ENCODE measurements at regions not wholly inside any gene's neighbourhood (a gene's known extent, or its start where the extent isn't known, plus 50 kb on each side); places are given as distances from the start of the nearest gene placed in this dataset.

DNA sequence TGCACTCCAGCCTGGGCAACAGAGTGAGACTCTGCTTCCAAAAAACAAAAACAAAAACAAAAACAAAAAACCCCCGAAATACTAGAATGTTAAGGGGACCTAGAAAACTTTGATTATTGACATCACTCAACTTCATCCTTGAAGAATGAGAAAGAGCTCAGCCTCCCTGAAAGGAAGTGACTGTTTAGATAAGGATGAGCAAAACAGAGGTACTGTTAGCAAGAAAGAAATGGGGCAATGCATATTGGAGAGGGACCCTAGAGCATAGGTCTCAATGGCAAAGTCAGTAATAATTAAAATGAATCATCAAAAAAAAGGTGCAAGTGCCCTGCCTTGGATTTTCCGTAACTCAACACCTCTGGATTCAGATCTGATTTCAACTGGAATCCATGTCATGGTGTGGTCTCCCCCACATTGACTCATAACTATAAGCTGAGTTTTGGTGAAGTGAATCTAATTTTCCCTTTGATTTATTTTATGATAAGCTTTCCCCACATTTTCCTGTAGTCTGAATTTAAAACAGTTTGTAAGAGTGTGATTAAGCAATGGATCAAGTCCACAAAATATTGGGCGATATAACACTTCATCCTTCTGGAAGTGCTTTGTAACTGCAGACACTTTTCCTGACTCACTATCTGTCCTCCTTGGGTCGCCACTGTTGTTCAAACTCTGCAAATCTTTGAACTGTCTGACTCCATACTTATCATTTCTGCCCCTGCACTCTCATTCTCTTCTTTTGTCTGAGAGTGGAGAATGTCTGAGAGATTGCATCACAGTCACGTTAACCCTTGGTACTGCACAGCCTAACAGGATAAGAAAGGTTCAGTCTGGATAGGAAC, 224.8 kb upstream of the LYZL1 start:
- H3K9me3 Mint-ChIP-seq = peaks cover 0 to 2% of the 10 kb centered on the region in 2 donors
- no peak for DNase-seq (ENCODE audit: low spot score in 2 of 2)
- H3K27ac Mint-ChIP-seq = no peak overlapping the region
- no peak for ATAC-seq
- H3K36me3 Mint-ChIP-seq = no peaks in the 10 kb centered on the region

DNA sequence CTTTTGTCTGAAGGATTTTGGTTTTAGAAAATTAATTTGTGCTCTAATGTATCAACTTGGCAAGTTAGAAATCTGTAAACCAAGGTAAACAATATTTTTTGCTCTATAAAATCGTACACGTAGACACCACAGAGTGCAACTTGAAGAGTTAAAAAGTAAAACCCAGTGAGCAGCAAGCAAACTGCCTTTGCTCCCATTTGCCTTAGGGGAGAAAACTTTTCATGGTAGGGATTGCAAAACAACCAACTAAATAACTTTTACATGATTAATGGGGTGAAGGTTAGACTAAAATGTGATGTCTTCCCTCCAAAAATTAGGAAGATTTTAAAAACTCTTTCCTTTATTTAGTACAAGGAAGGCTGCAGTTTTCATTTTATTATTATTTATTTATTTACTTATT, 224.2 kb upstream of the LYZL1 start:
- ATAC-seq (no peak), DNase-seq (ENCODE audit: low spot score in 2 of 2) (no peak)
- H3K36me3 Mint-ChIP-seq = no peaks in the 10 kb centered on the region
- no peak overlapping the region for H3K27ac Mint-ChIP-seq
- peaks cover 0 to 2% of the 10 kb centered on the region in 2 donors for H3K9me3 Mint-ChIP-seq

GRCh38 chr10:29067161-29067560, 221.7 kb upstream of the LYZL1 start:
- H3K36me3 Mint-ChIP-seq = no peaks in the 10 kb centered on the region
- no peak overlapping the region for H3K27ac Mint-ChIP-seq
- no peak for ATAC-seq
- peaks cover 0 to 2% of the 10 kb centered on the region in 2 donors for H3K9me3 Mint-ChIP-seq
- no peak for DNase-seq (ENCODE audit: low spot score in 2 of 2)

GRCh38 chr10:29067628-29068027, 221.2 kb upstream of the LYZL1 start:
- Mint-ChIP-seq H3K36me3 (no peaks in the 10 kb centered on the region), H3K27ac (no peak overlapping the region), H3K9me3 (peaks cover 0 to 2% of the 10 kb centered on the region in 2 donors)
- ATAC-seq (no peak), DNase-seq (ENCODE audit: low spot score in 2 of 2) (no peak)

- no peak for DNase-seq (ENCODE audit: low spot score in 2 of 2)
- no peaks in the 10 kb centered on the region for H3K36me3 Mint-ChIP-seq
Measured at GRCh38 chr10:29068302-29068701, 220.6 kb upstream of the LYZL1 start.

GRCh38 chr10:29068966-29069365, 219.9 kb upstream of the LYZL1 start:
- Mint-ChIP-seq H3K27ac (no peak overlapping the region), H3K9me3 (peaks cover 0 to 2% of the 10 kb centered on the region in 2 donors), H3K36me3 (no peaks in the 10 kb centered on the region)
- ATAC-seq = no peak
- no peak for DNase-seq (ENCODE audit: low spot score in 2 of 2)

More at GRCh38 chr10:29068302-29068701, 220.6 kb upstream of the LYZL1 start:
- ATAC-seq = no peak
- no peak overlapping the region for H3K27ac Mint-ChIP-seq
- H3K9me3 Mint-ChIP-seq = peaks cover 0 to 2% of the 10 kb centered on the region in 2 donors

- no peak overlapping the region for H3K27ac Mint-ChIP-seq
- no peaks in the 10 kb centered on the region for H3K36me3 Mint-ChIP-seq
- DNase-seq (ENCODE audit: low spot score in 2 of 2) = no peak
- no peak for ATAC-seq
- H3K9me3 Mint-ChIP-seq = peaks cover 0 to 2% of the 10 kb centered on the region in 2 donors
Measured at GRCh38 chr10:29069941-29070340, 218.9 kb upstream of the LYZL1 start.

DNA sequence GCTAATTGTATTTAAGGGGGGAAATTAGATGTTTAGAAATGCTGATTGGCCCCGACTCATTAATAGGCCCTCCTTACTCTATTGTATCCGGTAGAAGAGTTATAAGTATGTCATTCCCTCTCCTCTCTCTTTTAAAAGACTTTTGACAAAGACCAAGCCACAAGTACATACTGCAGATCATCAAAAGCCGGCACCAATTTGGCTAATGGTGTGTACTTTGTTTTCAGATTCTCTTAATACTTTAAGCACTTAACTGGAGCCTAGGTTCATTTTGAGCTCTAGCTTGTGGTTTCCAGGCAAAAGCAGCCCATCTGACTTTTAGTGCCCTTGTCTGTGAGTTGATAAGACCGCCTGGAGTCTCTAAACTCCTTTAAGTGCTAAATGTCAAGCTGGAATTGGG, 210.0 kb upstream of the LYZL1 start:
- Mint-ChIP-seq H3K36me3 (no peaks in the 10 kb centered on the region), H3K9me3 (no peaks in the 10 kb centered on the region), H3K27ac (no peak overlapping the region)
- ATAC-seq (no peak), DNase-seq (ENCODE audit: low spot score in 2 of 2) (no peak)

DNA sequence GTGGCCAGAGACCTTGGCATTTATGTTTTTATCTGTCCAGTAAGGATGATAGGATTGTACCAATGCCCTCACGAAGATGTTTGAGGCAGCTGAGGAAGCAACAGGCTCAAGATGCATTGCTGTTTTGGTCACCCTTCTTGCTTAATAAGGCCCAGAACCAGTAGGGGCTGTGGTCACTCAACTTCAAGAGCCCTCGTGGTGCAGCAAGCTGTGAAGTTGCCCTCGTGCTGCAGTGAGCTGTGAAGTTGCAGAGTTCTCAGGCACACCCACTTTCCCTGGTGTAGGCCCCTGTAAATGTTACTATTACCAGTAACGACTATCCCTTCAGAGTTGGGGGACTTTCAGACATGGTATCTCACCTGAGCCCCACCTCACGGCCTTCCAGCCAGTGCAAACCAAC, 207.6 kb upstream of the LYZL1 start:
- ATAC-seq = no peak
- Mint-ChIP-seq H3K9me3 (no peaks in the 10 kb centered on the region), H3K36me3 (no peaks in the 10 kb centered on the region), H3K27ac (no peak overlapping the region)
- no peak for DNase-seq (ENCODE audit: low spot score in 2 of 2)

GRCh38 chr10:29081951-29082685, 206.8 kb upstream of the LYZL1 start:
- Mint-ChIP-seq H3K9me3 (no peaks in the 10 kb centered on the region), H3K27ac (no peak overlapping the region), H3K36me3 (no peaks in the 10 kb centered on the region)
- ATAC-seq (no peak), DNase-seq (ENCODE audit: low spot score in 2 of 2) (no peak)

GRCh38 chr10:29083096-29083495, 205.8 kb upstream of the LYZL1 start:
- no peaks in the 10 kb centered on the region for H3K9me3 Mint-ChIP-seq
- H3K27ac Mint-ChIP-seq = no peak overlapping the region
- DNase-seq (ENCODE audit: low spot score in 2 of 2) (no peak), ATAC-seq (no peak)
- no peaks in the 10 kb centered on the region for H3K36me3 Mint-ChIP-seq

GRCh38 chr10:29084681-29085307, 204.1 kb upstream of the LYZL1 start:
- DNase-seq (ENCODE audit: low spot score in 2 of 2) (no peak), ATAC-seq (no peak)
- Mint-ChIP-seq H3K36me3 (no peaks in the 10 kb centered on the region), H3K27ac (no peak overlapping the region), H3K9me3 (no peaks in the 10 kb centered on the region)

GRCh38 chr10:29089091-29089490, 199.8 kb upstream of the LYZL1 start:
- ATAC-seq = no peak

GRCh38 chr10:29096303-29096824, 192.5 kb upstream of the LYZL1 start:
- Mint-ChIP-seq H3K9me3 (peaks cover 5 to 13% of the 10 kb centered on the region in 2 donors), H3K36me3 (no peaks in the 10 kb centered on the region), H3K27ac (no peak overlapping the region)
- ATAC-seq (no peak), DNase-seq (ENCODE audit: low spot score in 2 of 2) (no peak)

More at GRCh38 chr10:29089091-29089490, 199.8 kb upstream of the LYZL1 start:
- no peak for DNase-seq (ENCODE audit: low spot score in 2 of 2)
- Mint-ChIP-seq H3K36me3 (no peaks in the 10 kb centered on the region), H3K27ac (no peak overlapping the region), H3K9me3 (peaks cover 0 to 2% of the 10 kb centered on the region in 2 donors)

DNA sequence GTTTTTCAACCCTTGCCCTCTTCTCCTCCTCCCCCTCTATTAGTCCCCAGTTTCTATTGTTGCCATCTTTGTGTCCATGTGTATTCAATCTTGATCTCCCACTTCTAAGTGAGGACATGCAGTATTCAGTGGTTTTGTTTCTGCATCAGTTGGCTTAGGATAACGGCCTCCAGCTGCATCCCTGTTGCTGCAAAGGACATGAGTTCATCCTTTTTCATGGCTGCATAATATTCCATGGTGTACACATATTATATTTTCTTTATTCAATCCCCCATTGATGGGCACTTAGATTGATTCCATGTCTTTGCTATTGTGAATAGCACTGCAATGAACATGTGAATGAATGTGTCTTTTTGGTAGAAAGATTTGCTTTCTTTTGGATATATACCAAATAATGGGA, 190.4 kb upstream of the LYZL1 start:
- no peak overlapping the region for H3K27ac Mint-ChIP-seq

GRCh38 chr10:29099001-29099400, 189.9 kb upstream of the LYZL1 start:
- no peak for DNase-seq (ENCODE audit: low spot score in 2 of 2)
- H3K9me3 Mint-ChIP-seq = peaks cover 5 to 12% of the 10 kb centered on the region in 2 donors
- no peak for ATAC-seq

More for the DNA sequence above, 190.4 kb upstream of the LYZL1 start:
- DNase-seq (ENCODE audit: low spot score in 2 of 2) (no peak), ATAC-seq (no peak)
- Mint-ChIP-seq H3K9me3 (peaks cover 5 to 13% of the 10 kb centered on the region in 2 donors), H3K36me3 (no peaks in the 10 kb centered on the region)

GRCh38 chr10:29099415-29099814, 189.5 kb upstream of the LYZL1 start:
- no peaks in the 10 kb centered on the region for H3K36me3 Mint-ChIP-seq
- ATAC-seq (no peak), DNase-seq (ENCODE audit: low spot score in 2 of 2) (no peak)
- no peak overlapping the region for H3K27ac Mint-ChIP-seq
- H3K9me3 Mint-ChIP-seq = peaks cover 5 to 11% of the 10 kb centered on the region in 2 donors

More at GRCh38 chr10:29099001-29099400, 189.9 kb upstream of the LYZL1 start:
- Mint-ChIP-seq H3K36me3 (no peaks in the 10 kb centered on the region), H3K27ac (no peak overlapping the region)

Measured in activated naive CD4-positive, alpha-beta T cell treated with anti-CD3 and anti-CD28 coated beads, Interleukin-2, amount 50 U/mL, for 72 hours (primary cell).